Choroid plexus epithelial cell (primary cell): ENCODE measurements at regions not wholly inside any gene's neighbourhood (a gene's known extent, or its start where the extent isn't known, plus 50 kb on each side); places are given as distances from the start of the nearest gene placed in this dataset.
A peak's percentile ranks its signal among the peaks of the same experiment; 100 is the strongest.

Experiments used
- DNase-seq: peaks from one replicate; pipeline ENCODE4 v3.0.0-alpha.2; 2010; ENCODE audit warnings: low read depth
- H3K4me3 ChIP-seq: 2 replicates; pipeline ENCODE4 v1.5.1; 2011; ENCODE audit warnings: low read depth, mild to moderate bottlenecking, control low read depth, low read length, moderate library complexity
- CTCF ChIP-seq: conservative IDR thresholded peaks from 2 replicates; pipeline ENCODE4 v1.5.1; 2011; ENCODE audit warnings: low read depth, mild to moderate bottlenecking, control low read depth, inconsistent platforms, low read length, moderate library complexity

GRCh38 chr20:17884307-17885003 is 84.1 kb downstream of the SNX5 start:
- no peak overlapping the region for H3K4me3 ChIP-seq
- no peak for TF ChIP-seq CTCF
- DNase-seq, result no peak

GRCh38 chr20:17883592-17884306 is 84.8 kb downstream of the SNX5 start:
- TF ChIP-seq CTCF, result peak; percentile 30
- no peak for DNase-seq
- no peak overlapping the region for H3K4me3 ChIP-seq

GRCh38 chr20:17882834-17883591 is 85.6 kb downstream of the SNX5 start:
- H3K4me3 ChIP-seq, result no peak overlapping the region
- TF ChIP-seq CTCF, result no peak
- no peak for DNase-seq

GRCh38 chr20:17882065-17882833 is 86.3 kb downstream of the SNX5 start:
- DNase-seq, result no peak
- no peak overlapping the region for H3K4me3 ChIP-seq
- no peak for TF ChIP-seq CTCF

- no peak overlapping the region for H3K4me3 ChIP-seq
- no peak for TF ChIP-seq CTCF
- DNase-seq, result no peak
Observed at GRCh38 chr20:17881741-17882064, 86.9 kb downstream of the SNX5 start.

GRCh38 chr20:17878912-17879602 is 89.5 kb downstream of the SNX5 start:
- no peak overlapping the region for H3K4me3 ChIP-seq
- DNase-seq, result no peak
- peak; percentile 19 for TF ChIP-seq CTCF
